Testis (tissue), 2 donors: ENCODE measurements at regions not wholly inside any gene's neighbourhood (a gene's known extent, or its start where the extent isn't known, plus 50 kb on each side); places are given as distances from the start of the nearest gene placed in this dataset.
"Not testable (repeated sequence)": the region's sequence is repeated elsewhere in the genome, so short reads cannot be mapped to it uniquely, and the experiment has no call there.

Experiments
- DNase-seq: peaks from one replicate; pipeline ENCODE4 v3.0.0-alpha.2; 2019
- H3K27ac ChIP-seq, 2 donors: fragments of 200-600 bp; sonication (generic); one replicate each; pipeline ENCODE4 v1.5.1; 2019
- H3K27me3 ChIP-seq: fragments of 200-600 bp; sonication (generic); one replicate; pipeline ENCODE4 v1.5.1; 2019
- H3K36me3 ChIP-seq: fragments of 200-600 bp; sonication (generic); one replicate; pipeline ENCODE4 v1.5.1; 2017; ENCODE audit warnings: low read depth; ENCODE audit errors: missing control alignments
- H3K4me1 ChIP-seq: fragments of 200-600 bp; sonication (generic); one replicate; pipeline ENCODE4 v1.5.1; 2019
- H3K4me3 ChIP-seq, 2 donors: fragments of 200-600 bp; sonication (generic); one replicate each; pipeline ENCODE4 v1.5.1; 2017 to 2019
- H3K9me3 ChIP-seq: fragments of 200-600 bp; sonication (generic); one replicate; pipeline ENCODE4 v1.5.1; 2017
- POLR2A ChIP-seq: fragments of 450-650 bp; IDR thresholded peaks from one replicate; pipeline ENCODE4 v1.6.1; 2017; ENCODE audit warnings: antibody characterized with exemption, mild to moderate bottlenecking, moderate library complexity
- WGBS, 2 donors: methylation state at CpG; one replicate each; pipeline ENCODE4 v1.1.5; 2018; 5-methylcytosine and 5-hydroxymethylcytosine counted together
- intact Hi-C: fragments of 100-400 bp; cut with DNase I; formaldehyde crosslinking; loops from one replicate; pipeline ENCODE4 v1.15.1; 2023; ENCODE audit warnings: low total_unique reads
- TF ChIP-seq, protein P1 (sequence below), 3 experiments: fragments of 450-650 bp in 2 of 3; fragments of 200-600 bp in 1 of 3; sonication (generic) in 1 of 3; IDR thresholded peaks; one replicate each; pipeline ENCODE4 v1.5.1; 2016 to 2019; ENCODE audit warnings: antibody characterized with exemption in 3 of 3, mild to moderate bottlenecking in 2 of 3, moderate library complexity in 1 of 3

DNA sequence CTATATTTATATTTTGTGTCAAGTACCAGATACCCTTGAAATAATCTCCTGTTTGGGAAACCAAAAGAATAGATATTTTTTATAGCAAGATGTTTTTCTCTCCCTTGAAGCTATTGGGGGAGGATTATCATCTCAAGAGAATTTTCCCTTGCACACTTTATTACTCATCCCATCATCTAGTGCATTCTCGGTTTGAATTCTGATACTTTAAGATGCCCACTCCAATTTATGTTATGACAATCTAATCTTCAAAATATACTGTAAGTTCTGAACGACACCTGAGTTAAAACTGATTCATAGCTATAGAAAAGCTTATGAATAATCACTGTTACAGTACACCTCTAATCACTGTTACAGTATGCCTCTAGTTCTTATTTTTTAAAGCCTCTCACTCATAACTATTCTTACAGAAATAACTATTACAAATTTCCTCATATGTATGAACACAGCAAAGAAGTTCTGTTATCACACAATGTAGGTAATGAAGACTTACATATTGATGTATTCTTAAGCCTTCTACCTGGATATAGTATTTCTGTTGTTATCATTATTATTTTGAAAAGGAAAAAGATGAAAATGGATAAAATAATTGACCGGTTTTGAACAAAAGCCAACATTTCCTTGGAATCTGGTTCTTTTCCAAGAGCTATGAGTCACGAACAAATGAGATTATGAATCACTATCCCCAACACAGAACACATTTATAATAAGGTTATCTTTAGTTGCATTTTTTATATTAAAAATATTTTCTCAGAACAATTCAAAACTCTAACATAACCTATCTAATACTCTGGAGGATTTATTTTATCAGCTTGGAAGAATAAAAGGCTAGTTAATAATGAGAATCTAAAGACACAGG lies 72.3 kb upstream of the FAM13C start:
- Histone ChIP-seq H3K9me3 (no peaks in the 10 kb centered on the region), H3K36me3 (no peaks in the 10 kb centered on the region), H3K4me3 (no peak overlapping the region), H3K27me3 (no peaks in the 10 kb centered on the region), H3K27ac (no peak overlapping the region), H3K4me1 (peaks cover 5% of the 10 kb centered on the region)
- WGBS, 2 donors = 33 to 39% methylated on average over 4 of the region's 4 CpGs
- no peak for DNase-seq
- intact Hi-C loops = no loop called here
- TF ChIP-seq, protein P1, sequence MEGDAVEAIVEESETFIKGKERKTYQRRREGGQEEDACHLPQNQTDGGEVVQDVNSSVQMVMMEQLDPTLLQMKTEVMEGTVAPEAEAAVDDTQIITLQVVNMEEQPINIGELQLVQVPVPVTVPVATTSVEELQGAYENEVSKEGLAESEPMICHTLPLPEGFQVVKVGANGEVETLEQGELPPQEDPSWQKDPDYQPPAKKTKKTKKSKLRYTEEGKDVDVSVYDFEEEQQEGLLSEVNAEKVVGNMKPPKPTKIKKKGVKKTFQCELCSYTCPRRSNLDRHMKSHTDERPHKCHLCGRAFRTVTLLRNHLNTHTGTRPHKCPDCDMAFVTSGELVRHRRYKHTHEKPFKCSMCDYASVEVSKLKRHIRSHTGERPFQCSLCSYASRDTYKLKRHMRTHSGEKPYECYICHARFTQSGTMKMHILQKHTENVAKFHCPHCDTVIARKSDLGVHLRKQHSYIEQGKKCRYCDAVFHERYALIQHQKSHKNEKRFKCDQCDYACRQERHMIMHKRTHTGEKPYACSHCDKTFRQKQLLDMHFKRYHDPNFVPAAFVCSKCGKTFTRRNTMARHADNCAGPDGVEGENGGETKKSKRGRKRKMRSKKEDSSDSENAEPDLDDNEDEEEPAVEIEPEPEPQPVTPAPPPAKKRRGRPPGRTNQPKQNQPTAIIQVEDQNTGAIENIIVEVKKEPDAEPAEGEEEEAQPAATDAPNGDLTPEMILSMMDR (IDR thresholded peaks at IDR 0.05) = no peak
- TF ChIP-seq POLR2A = no peak

DNA sequence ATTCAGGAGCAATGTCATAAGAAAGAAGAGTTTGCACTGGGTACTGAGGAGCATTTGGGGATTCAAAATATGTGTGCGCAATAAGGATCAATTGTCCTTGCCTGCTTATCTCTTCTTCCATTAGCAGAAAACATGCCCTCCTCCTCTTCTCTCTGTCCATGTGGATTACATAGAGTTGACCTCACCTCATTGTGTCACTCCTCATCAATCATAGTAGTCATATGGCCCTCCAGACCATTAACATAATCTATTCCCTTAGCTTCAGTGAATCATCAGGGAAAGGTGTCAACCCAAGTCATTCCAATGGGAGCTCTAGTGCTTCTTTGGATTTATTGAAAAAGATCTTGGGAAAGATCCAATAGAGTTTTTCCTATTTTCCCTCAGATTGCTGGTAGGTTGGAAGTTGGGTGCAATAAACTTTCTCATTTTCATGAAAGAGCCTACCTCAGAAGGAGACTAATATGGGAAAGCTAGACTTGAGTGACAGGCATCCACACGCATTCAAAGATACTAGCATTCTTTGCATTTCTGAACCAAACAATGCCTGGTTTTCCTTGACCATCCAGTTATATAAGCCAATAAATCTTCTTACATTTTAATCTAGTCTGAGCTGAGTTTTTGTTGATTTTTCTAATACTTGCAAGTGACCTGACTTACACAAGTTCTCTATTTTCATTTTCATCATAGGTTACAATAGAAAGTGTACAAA lies 71.5 kb upstream of the FAM13C start:
- intact Hi-C loops = no loop called here
- Histone ChIP-seq H3K9me3 (no peaks in the 10 kb centered on the region), H3K27ac (no peak overlapping the region), H3K4me3 (no peak overlapping the region), H3K4me1 (peaks cover 5% of the 10 kb centered on the region), H3K36me3 (no peaks in the 10 kb centered on the region), H3K27me3 (no peaks in the 10 kb centered on the region)
- no peak for DNase-seq
- WGBS, 2 donors = 80 to 85% methylated on average over 2 of the region's 2 CpGs
- TF ChIP-seq, protein P1 (IDR thresholded peaks at IDR 0.05) = no peak
- TF ChIP-seq POLR2A = no peak

DNA sequence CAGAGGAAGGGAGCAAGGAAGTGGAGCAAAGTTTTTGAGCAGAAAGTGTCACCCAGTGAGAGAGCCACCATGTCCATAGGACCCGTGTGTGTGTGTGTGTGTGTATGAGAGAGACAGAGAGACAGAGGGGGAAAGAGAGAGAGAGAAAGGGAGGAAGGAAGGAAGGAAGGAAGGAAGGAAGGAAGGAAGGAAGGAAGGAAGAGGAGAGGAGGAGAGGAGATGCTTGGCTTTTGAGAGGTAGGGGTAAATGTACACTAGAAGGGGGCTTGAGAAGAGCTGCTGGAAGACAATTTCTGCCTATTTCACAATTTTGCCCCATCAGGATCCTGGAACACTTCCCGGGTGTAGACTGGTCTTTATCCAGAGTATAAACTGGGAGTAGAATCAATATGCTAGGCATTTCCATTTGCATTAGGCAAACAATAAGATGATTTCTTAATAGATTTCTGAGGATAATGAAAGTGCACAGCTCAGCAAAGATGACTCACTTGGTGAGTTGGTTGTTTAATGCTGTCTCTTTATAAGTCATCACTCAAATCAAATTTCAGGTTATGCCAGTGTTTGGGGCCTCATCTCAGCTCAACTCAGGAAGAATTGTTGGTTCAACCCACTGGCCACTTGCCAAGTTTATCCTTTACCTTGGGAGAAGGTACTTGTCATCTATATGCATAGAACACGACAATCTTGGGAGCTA lies 70.0 kb upstream of the FAM13C start:
- Histone ChIP-seq H3K9me3 (no peaks in the 10 kb centered on the region), H3K4me3 (no peak overlapping the region), H3K27ac (no peak overlapping the region), H3K36me3 (no peaks in the 10 kb centered on the region), H3K4me1 (peaks cover 5% of the 10 kb centered on the region), H3K27me3 (no peaks in the 10 kb centered on the region)
- WGBS, 2 donors = 84% methylated on average over 3 of the region's 3 CpGs
- TF ChIP-seq, protein P1 (IDR thresholded peaks at IDR 0.05) = no peak
- TF ChIP-seq POLR2A = no peak
- DNase-seq = no peak
- intact Hi-C loops = no loop called here

DNA sequence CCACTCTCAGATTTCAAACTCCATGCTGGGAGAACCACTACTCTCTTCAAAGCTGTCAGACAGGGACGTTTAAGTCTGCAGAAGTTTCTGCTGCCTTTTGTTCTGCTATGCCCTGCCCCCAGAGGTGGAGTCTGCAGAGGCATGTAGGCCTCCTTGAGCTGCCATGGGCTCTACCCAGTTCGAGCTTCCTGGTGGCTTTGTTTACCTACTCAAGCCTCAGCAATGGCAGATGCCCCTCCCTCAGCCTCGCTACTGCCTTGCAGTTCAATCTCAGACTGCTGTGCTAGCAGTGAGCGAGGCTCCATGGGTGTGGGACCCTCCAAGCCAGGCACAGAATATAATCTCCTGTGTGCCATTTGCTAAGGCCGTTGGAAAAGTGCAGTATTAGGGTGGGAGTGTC lies 51.4 kb upstream of the FAM13C start:
- H3K9me3 ChIP-seq, H3K4me3 ChIP-seq, H3K4me1 ChIP-seq, H3K27me3 ChIP-seq, H3K27ac ChIP-seq, intact Hi-C loops, DNase-seq, H3K36me3 ChIP-seq: not testable (repeated sequence)
- WGBS, 2 donors = 73 to 93% methylated on average over 2 to 5 of the region's 5 CpGs
